K562 (cell line): ENCODE measurements at regions not wholly inside any gene's neighbourhood (a gene's known extent, or its start where the extent isn't known, plus 50 kb on each side); places are given as distances from the start of the nearest gene placed in this dataset.

Source experiments
- CCNT2 ChIP-seq: IDR thresholded peaks from 2 replicates; pipeline ENCODE4 v1.6.1; 2011; ENCODE audit warnings: borderline replicate concordance, low read depth, mild to moderate bottlenecking, moderate library complexity, mixed read lengths, low read length; ENCODE audit not compliant: insufficient read length; ENCODE audit errors: extremely low read depth
- CXXC5 ChIP-seq: fragments of 250-450 bp; sonication (Bioruptor Pico); IDR thresholded peaks from 2 replicates; pipeline ENCODE4 v1.8.0; 2022; ENCODE audit warnings: inconsistent platforms, mild to moderate bottlenecking, moderate library complexity
- E4F1 ChIP-seq: fragments of 250-450 bp; sonication (Bioruptor Pico); IDR thresholded peaks from 2 replicates; pipeline ENCODE4 v1.5.0; 2021; ENCODE audit warnings: mild to moderate bottlenecking, borderline replicate concordance
- MTA2 ChIP-seq: fragments of 450-650 bp; IDR thresholded peaks from 2 replicates; pipeline ENCODE4 v1.6.1; 2016; ENCODE audit warnings: low read depth
- NELFE ChIP-seq: IDR thresholded peaks from 2 replicates; pipeline ENCODE4 v1.6.1; 2011; ENCODE audit warnings: mild to moderate bottlenecking; ENCODE audit not compliant: insufficient read depth, insufficient read length
- NONO ChIP-seq, 2 experiments: fragments of 200-400 bp in 1 of 2; fragments of 450-650 bp in 1 of 2; formaldehyde crosslinking in 1 of 2; IDR thresholded peaks; 2 replicates each; pipeline ENCODE4 v1.6.1; 2017; ENCODE audit warnings: low read depth in 2 of 2, mild to moderate bottlenecking in 2 of 2, moderate library complexity in 2 of 2, low read length in 1 of 2
- POLR2H ChIP-seq: IDR thresholded peaks from 2 replicates; pipeline ENCODE4 v1.6.1; 2016; ENCODE audit warnings: missing genetic modification characterization, low read depth, mild to moderate bottlenecking, control low read depth, missing compliant biosample characterization, moderate library complexity
- PPARD ChIP-seq: fragments of 250-450 bp; sonication (Bioruptor Pico); IDR thresholded peaks from 2 replicates; pipeline ENCODE4 v1.8.0; 2022; ENCODE audit warnings: inconsistent platforms, mild to moderate bottlenecking, moderate library complexity
- REST ChIP-seq, 2 experiments: fragments of 450-650 bp; formaldehyde crosslinking in 1 of 2; IDR thresholded peaks; 2 replicates each; pipeline versions ENCODE4 v1.4.0 to v1.6.1; 2014 to 2020; ENCODE audit warnings: mild to moderate bottlenecking in 2 of 2, borderline replicate concordance in 1 of 2, low read depth in 1 of 2
- SIN3A ChIP-seq, 2 experiments: fragments of 150-350 bp in 1 of 2; IDR thresholded peaks; 2 replicates each; pipeline ENCODE4 v1.6.1; 2011 to 2016; ENCODE audit warnings: borderline replicate concordance in 2 of 2, low read depth in 2 of 2, low read length in 2 of 2, mild to moderate bottlenecking in 2 of 2, moderate library complexity in 2 of 2; ENCODE audit not compliant: control insufficient read depth in 1 of 2
- SIN3B ChIP-seq: fragments of 450-650 bp; IDR thresholded peaks from 2 replicates; pipeline ENCODE4 v1.6.1; 2017; ENCODE audit warnings: low read depth, mild to moderate bottlenecking, moderate library complexity
- YY1 ChIP-seq, 3 experiments: IDR thresholded peaks; 2 replicates each; pipeline ENCODE4 v1.6.1; 2011; ENCODE audit warnings: low read length in 2 of 3, mild to moderate bottlenecking in 2 of 3, moderate library complexity in 2 of 3, borderline replicate concordance in 1 of 3, control low read depth in 1 of 3, low read depth in 1 of 3; ENCODE audit not compliant: insufficient read depth in 3 of 3, insufficient replicate concordance in 2 of 3, control insufficient read depth in 1 of 3, insufficient read length in 1 of 3; ENCODE audit errors: extremely low read depth in 1 of 3
- ZNF124 ChIP-seq: sonication (generic); formaldehyde crosslinking; IDR thresholded peaks from 2 replicates; pipeline ENCODE4 v1.8.1; 2022; ENCODE audit warnings: missing genetic modification reagents

GRCh38 chr7:29684787-29685650 lies 121.3 kb upstream of the WIPF3 start (continued):
- TF ChIP-seq E4F1 (CRISPR knock-in tag) (no peak), CXXC5 (CRISPR knock-in tag) (peak; percentile 62), POLR2H (tag) (no peak), YY1 (IDR thresholded peaks at IDR 0.05; ENCODE audit: borderline replicate concordance in 1 of 3, control insufficient read depth in 1 of 3, extremely low read depth in 1 of 3, insufficient read depth in 3 of 3, insufficient read length in 1 of 3, insufficient replicate concordance in 2 of 3, low read depth in 1 of 3, low read length in 2 of 3) (peak in 2 of 3 experiments; percentile 39 to 68), MTA2 (no peak), SIN3B (peak; percentile 22; the same call in 1 of the 2 replicates), SIN3A (IDR thresholded peaks at IDR 0.05; ENCODE audit: borderline replicate concordance in 2 of 2, control insufficient read depth in 1 of 2, low read depth in 2 of 2, low read length in 2 of 2) (peak in 1 of 2 experiments; percentile 86; a peak in 1 of 4 replicates), ZNF124 (CRISPR knock-in tag) (no peak), NONO (IDR thresholded peaks at IDR 0.05; ENCODE audit: low read depth in 2 of 2, low read length in 1 of 2) (peak; percentile 13 to 36; a peak in 2 of 4 replicates), PPARD (CRISPR knock-in tag) (no peak), NELFE (no peak), REST (IDR thresholded peaks at IDR 0.05; ENCODE audit: borderline replicate concordance) (peak; percentile 30; the same call in 1 of the 2 replicates), REST (CRISPR knock-in tag; IDR thresholded peaks at IDR 0.05; ENCODE audit: low read depth) (peak; percentile 16; the same call in 1 of the 2 replicates), CCNT2 (no peak)
